Fibroblast of upper back skin (primary cell): ENCODE measurements at regions not wholly inside any gene's neighbourhood (a gene's known extent, or its start where the extent isn't known, plus 50 kb on each side); places are given as distances from the start of the nearest gene placed in this dataset.
"Not testable (repeated sequence)": the region's sequence is repeated elsewhere in the genome, so short reads cannot be mapped to it uniquely, and the experiment has no call there.

Experiments
- DNase-seq: peaks from one replicate; pipeline ENCODE4 v3.0.0-alpha.2; 2013

DNA sequence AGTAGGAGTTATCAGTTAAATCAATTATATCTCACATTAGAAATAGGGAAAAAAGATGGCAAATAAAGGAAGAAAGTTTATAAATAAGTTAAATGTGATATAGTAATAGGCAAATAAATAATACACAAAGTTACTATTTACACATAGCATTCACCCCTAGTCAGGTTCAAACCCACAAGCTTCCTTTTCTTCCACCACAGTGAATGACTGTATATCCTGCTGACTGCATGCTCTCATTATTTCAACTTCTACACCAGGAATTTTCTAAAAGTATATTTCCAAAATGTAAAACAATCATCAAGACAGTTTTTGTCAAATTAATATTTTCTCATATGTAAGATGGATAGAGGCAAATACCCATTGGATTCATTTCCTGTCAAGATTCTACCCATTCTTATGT lies 548.6 kb upstream of the SLITRK5 start:
- peak; percentile 19 for DNase-seq

GRCh38 chr13:87123987-87124784 lies 547.0 kb upstream of the SLITRK5 start:
- DNase-seq, result peak; percentile 99

GRCh38 chr13:87124785-87125074 lies 546.4 kb upstream of the SLITRK5 start:
- DNase-seq, result no peak

- DNase-seq, result no peak
These were observed 543.1 kb upstream of the SLITRK5 start for GRCh38 chr13:87128036-87128435.

GRCh38 chr13:87128491-87128890 lies 542.7 kb upstream of the SLITRK5 start:
- DNase-seq, result no peak

GRCh38 chr13:87129602-87130300 lies 541.4 kb upstream of the SLITRK5 start:
- no peak for DNase-seq

GRCh38 chr13:87130423-87130822 lies 540.7 kb upstream of the SLITRK5 start:
- DNase-seq, result no peak

- DNase-seq, result no peak
These were observed 539.6 kb upstream of the SLITRK5 start for GRCh38 chr13:87131611-87132010.

- DNase-seq, result no peak
These were observed 532.3 kb upstream of the SLITRK5 start for GRCh38 chr13:87138866-87139265.

GRCh38 chr13:87147076-87147475 lies 524.1 kb upstream of the SLITRK5 start:
- DNase-seq, result peak; percentile 30

- no peak for DNase-seq
These were observed 517.8 kb upstream of the SLITRK5 start for GRCh38 chr13:87153371-87153770.

DNA sequence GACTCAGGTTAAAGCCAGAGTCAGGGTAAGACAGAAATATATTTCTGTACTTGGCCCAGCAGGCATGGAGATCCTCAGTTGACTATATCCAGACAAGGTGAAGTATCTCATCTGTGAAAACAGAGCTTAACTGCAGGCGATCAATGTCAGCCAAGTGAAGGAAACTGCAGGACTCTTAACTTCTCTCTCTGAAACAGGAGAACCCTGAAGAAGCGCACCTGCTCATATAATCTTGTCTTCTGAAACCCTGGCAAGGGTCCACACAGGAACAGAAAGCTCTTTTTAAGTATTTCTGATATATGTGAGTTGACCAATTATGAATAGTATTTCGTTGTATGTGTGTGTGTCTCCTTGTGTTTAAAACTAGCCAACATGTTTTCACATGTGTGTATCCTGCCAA lies 504.8 kb upstream of the SLITRK5 start:
- DNase-seq, result no peak

- no peak for DNase-seq
These were observed 502.8 kb upstream of the SLITRK5 start for GRCh38 chr13:87168390-87168789.

- no peak for DNase-seq
These were observed 501.8 kb upstream of the SLITRK5 start for GRCh38 chr13:87169337-87169736.

DNA sequence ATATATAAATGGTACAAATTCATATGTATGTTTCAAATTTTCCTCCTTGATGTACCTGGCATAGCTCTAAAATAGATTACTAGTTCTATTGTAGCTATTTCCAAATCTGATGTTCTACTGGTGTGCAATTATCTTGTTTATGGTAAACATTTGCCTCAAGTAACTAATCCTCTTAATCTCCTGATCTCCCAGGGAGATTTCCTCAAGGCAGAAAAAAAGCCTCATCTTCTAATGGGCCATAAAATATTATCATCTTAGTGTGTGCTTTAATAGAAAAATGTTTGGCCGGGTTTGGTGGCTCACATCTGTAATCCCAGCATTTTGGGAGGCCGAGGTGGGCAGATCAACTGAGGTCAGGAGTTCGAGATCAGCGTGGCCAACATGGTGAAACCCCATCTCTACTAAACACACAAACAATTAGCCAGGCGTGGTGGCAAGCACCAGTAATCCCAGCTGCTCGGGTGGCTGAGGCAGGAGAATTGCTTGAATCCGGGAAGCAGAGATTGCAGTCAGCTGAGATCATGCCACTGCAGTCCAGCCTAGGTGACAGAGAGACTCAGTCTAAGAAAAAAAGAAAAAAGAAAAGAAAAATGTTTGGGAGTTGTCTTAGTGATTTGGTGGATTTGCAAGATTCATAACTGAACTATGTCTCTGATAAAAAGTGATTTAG lies 498.9 kb upstream of the SLITRK5 start:
- no peak for DNase-seq

DNA sequence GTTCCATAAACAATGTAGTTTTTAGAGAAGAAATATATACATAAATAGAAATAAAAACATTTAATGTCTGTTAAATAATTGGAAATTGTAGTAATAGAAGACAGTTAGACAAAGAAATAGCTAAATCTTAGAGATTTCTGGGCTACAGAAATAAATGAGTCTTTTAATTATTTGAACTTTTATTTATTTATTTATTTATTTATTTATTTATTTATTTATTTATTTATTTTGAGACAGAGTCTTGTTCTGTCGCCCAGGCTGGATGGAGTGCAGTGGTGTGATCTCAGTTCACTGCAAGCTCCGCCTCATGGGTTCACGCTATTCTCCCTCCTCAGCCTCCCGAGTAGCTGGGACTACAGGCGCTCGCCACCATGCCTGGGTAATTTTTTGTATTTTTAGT lies 486.0 kb upstream of the SLITRK5 start:
- DNase-seq, result not testable (repeated sequence)

DNA sequence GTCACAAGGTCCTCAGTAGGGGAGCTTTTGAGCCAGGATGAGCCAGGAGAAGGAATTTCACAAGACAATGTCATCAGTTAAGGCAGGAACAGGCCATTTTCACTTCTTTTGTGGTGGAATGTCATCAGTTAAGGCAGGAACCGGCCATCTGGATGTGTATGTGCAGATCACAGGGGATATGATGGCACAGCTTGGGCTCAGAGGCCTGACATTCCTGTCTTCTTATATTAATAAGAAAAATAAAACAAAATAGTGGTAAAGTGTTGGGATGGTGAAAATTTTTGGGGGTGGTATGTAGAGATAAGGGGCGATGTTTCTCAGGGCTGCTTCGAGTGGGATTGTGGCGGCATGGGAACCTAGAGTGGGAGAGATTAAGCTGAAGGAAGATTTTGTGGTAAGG lies 484.5 kb upstream of the SLITRK5 start:
- not testable (repeated sequence) for DNase-seq

GRCh38 chr13:87191485-87191884 lies 479.7 kb upstream of the SLITRK5 start:
- DNase-seq, result not testable (repeated sequence)

GRCh38 chr13:87198371-87198770 lies 472.8 kb upstream of the SLITRK5 start:
- no peak for DNase-seq

- DNase-seq, result no peak
These were observed 464.5 kb upstream of the SLITRK5 start for GRCh38 chr13:87206708-87207107.

GRCh38 chr13:87207280-87208003 lies 463.7 kb upstream of the SLITRK5 start:
- DNase-seq, result no peak

DNA sequence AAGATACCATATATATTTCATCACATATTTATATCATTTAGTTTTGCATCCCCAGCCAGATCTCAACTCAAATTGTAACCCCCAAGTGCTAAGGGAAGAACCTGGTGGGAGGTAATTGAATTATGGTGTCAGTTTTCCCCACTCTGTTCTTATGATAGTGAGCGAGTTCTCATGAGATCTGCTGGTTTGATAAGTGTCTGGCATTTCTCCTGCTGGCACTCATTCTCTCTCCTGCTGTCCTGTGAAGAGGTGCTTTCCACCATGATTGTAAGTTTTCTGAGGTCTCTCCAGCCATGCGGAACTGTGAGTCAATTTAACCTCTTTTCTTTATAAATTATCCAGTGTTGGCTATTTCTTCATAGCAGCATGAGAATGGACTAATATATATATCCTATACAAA lies 462.5 kb upstream of the SLITRK5 start:
- no peak for DNase-seq

- peak; percentile 71 for DNase-seq
These were observed 436.2 kb upstream of the SLITRK5 start for GRCh38 chr13:87234981-87235380.
